ENCODE measurements at regions not wholly inside any gene's neighbourhood (a gene's known extent, or its start where the extent isn't known, plus 50 kb on each side); places are given as distances from the start of the nearest gene placed in this dataset.

DNA sequence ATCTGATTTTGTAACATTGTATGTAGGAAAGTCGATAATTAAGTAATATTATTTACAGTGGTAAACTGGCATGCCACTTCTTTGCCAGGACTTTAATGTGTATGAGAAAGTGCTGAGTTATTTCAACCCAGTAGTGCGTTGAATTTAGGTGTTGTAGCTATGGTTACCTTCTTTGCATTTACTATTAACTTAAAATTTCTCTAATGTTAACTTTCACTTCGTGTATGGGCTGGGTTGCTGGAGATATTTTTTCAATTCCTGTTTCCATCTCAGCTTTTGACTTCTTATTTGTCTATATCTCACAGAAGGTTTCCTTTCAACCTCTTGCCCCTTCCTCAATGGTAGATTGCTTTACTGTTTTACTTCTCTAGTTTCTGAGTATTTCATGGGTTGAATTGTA, 1345.6 kb downstream of the FSCB start:
- TF ChIP-seq, protein P1, sequence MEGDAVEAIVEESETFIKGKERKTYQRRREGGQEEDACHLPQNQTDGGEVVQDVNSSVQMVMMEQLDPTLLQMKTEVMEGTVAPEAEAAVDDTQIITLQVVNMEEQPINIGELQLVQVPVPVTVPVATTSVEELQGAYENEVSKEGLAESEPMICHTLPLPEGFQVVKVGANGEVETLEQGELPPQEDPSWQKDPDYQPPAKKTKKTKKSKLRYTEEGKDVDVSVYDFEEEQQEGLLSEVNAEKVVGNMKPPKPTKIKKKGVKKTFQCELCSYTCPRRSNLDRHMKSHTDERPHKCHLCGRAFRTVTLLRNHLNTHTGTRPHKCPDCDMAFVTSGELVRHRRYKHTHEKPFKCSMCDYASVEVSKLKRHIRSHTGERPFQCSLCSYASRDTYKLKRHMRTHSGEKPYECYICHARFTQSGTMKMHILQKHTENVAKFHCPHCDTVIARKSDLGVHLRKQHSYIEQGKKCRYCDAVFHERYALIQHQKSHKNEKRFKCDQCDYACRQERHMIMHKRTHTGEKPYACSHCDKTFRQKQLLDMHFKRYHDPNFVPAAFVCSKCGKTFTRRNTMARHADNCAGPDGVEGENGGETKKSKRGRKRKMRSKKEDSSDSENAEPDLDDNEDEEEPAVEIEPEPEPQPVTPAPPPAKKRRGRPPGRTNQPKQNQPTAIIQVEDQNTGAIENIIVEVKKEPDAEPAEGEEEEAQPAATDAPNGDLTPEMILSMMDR (IDR thresholded peaks at IDR 0.05; ENCODE audit: borderline replicate concordance, extremely low read depth, low read length, poor library complexity, severe bottlenecking): no peak
- TF ChIP-seq EZH2 (IDR thresholded peaks at IDR 0.05; ENCODE audit: borderline replicate concordance, low read depth, low read length, severe bottlenecking): no peak

Data from DND-41 (cell line).